B cell (primary cell): ENCODE measurements at regions not wholly inside any gene's neighbourhood (a gene's known extent, or its start where the extent isn't known, plus 50 kb on each side); places are given as distances from the start of the nearest gene placed in this dataset.

ENCODE experiments used
- ATAC-seq: fragments of 200-7000 bp; cut with Tn5 transposase; one replicate; pipeline ENCODE4 v1.10.0; 2021; ENCODE audit warnings: low read depth, mild to moderate bottlenecking, moderate number of reproducible peaks, moderate library complexity
- CTCF ChIA-PET: fragments of 350-600 bp; sonication (Branson Sonifier 250); formaldehyde crosslinking; loops from one replicate; lab custom pipeline; 2021; ENCODE audit warnings: antibody characterized with exemption, inconsistent platforms; lab: Charles Lee
- POLR2A ChIA-PET: fragments of 350-600 bp; sonication (Branson Sonifier 250); formaldehyde crosslinking; loops from one replicate; lab custom pipeline; 2021; ENCODE audit warnings: antibody characterized with exemption; lab: Charles Lee
- DNase-seq: peaks from one replicate; pipeline ENCODE4 v3.0.0; 2013
- H2AFZ ChIP-seq: 2 replicates; pipeline ENCODE4 v1.6.1; 2012; ENCODE audit warnings: mild to moderate bottlenecking, low read depth, low read length; ENCODE audit not compliant: insufficient read depth, poor library complexity, severe bottlenecking
- H3K27ac ChIP-seq, 2 donors: 1 replicate in 1 of 2; 2 replicates in 1 of 2; pipeline ENCODE4 v1.5.1; 2012 to 2013; ENCODE audit warnings: low read length in 2 of 2, mild to moderate bottlenecking in 2 of 2, moderate library complexity in 1 of 2
- H3K27me3 ChIP-seq, 4 experiments: fragments of 200-600 bp in 1 of 4; sonication (generic) in 1 of 4; replicated peaks in 1 of 4; 1 replicate in 2 of 4; 2 replicates in 2 of 4; pipeline versions ENCODE4 v1.6.1 to v1.7.0; 2013 to 2016; ENCODE audit warnings: low read length in 3 of 4, mild to moderate bottlenecking in 2 of 4, mixed read lengths in 1 of 4, moderate library complexity in 1 of 4; ENCODE audit not compliant: insufficient read depth in 4 of 4, control insufficient read depth in 3 of 4; ENCODE audit errors: control extremely low read depth in 1 of 4
- H3K36me3 ChIP-seq, 2 experiments: replicated peaks in 1 of 2; 1 replicate in 1 of 2; 2 replicates in 1 of 2; pipeline versions ENCODE4 v1.6.1 to v1.7.1; 2013; ENCODE audit warnings: low read length in 1 of 2; ENCODE audit not compliant: insufficient read depth in 2 of 2, control insufficient read depth in 1 of 2; ENCODE audit errors: control extremely low read depth in 1 of 2, extremely low read depth in 1 of 2
- H3K4me1 ChIP-seq, 2 donors: fragments of 200-600 bp in 1 of 2; sonication (generic) in 1 of 2; 1 replicate in 1 of 2; 2 replicates in 1 of 2; pipeline versions ENCODE4 v1.5.1 to v1.6.1; 2013 to 2017; ENCODE audit warnings: low read length in 2 of 2; ENCODE audit not compliant: control insufficient read depth in 2 of 2, insufficient read depth in 2 of 2
- H3K4me2 ChIP-seq: replicated peaks from 2 replicates; pipeline ENCODE3; 2012; ENCODE audit warnings: mild to moderate bottlenecking, low read depth, low read length; ENCODE audit not compliant: poor library complexity, severe bottlenecking
- H3K4me3 ChIP-seq, 5 experiments: fragments of 200-600 bp in 1 of 5; sonication (generic) in 1 of 5; 1 replicate in 3 of 5; 2 replicates in 2 of 5; pipeline versions ENCODE4 v1.5.1 to v1.7.0; 2011 to 2016; ENCODE audit warnings: low read length in 4 of 5, mild to moderate bottlenecking in 4 of 5, low read depth in 2 of 5, control low read depth in 1 of 5, moderate library complexity in 1 of 5; ENCODE audit not compliant: insufficient read depth in 1 of 5; ENCODE audit errors: control extremely low read depth in 1 of 5, extremely low read depth in 1 of 5
- H3K79me2 ChIP-seq: fragments of 200-600 bp; sonication (generic); one replicate; pipeline ENCODE4 v1.6.0; 2016; ENCODE audit warnings: low read length; ENCODE audit not compliant: control insufficient read depth, insufficient read depth
- H3K9ac ChIP-seq: fragments of 200-600 bp; sonication (generic); 2 replicates; pipeline ENCODE4 v1.6.1; 2017; ENCODE audit warnings: mild to moderate bottlenecking, low read length, moderate library complexity
- H3K9me3 ChIP-seq, 3 donors: one replicate each; pipeline versions ENCODE4 v1.6.1 to v1.7.1; 2013; ENCODE audit warnings: low read length in 2 of 3; ENCODE audit not compliant: control insufficient read depth in 2 of 3, insufficient read depth in 1 of 3; ENCODE audit errors: control extremely low read depth in 1 of 3
- H4K20me1 ChIP-seq: 2 replicates; pipeline ENCODE4 v1.6.0; 2012; ENCODE audit warnings: mild to moderate bottlenecking, low read length; ENCODE audit not compliant: insufficient read depth, control insufficient read depth, poor library complexity, severe bottlenecking
- H3K27ac Mint-ChIP-seq: one replicate; pipeline ENCODE4 v1.8.0; 2021; ENCODE audit warnings: mixed read lengths
- H3K27me3 Mint-ChIP-seq: one replicate; pipeline ENCODE4 v1.8.0; 2021; ENCODE audit warnings: mixed read lengths
- H3K4me1 Mint-ChIP-seq: one replicate; pipeline ENCODE4 v1.8.0; 2021; ENCODE audit warnings: mixed read lengths
- H3K4me3 Mint-ChIP-seq: one replicate; pipeline ENCODE4 v1.8.0; 2021; ENCODE audit warnings: mixed read lengths
- H3K9me3 Mint-ChIP-seq: one replicate; pipeline ENCODE4 v1.8.0; 2022; ENCODE audit warnings: mixed read lengths; ENCODE audit not compliant: insufficient read depth
- EZH2 ChIP-seq: IDR thresholded peaks from 2 replicates; pipeline ENCODE4 v1.6.1; 2012; ENCODE audit warnings: borderline replicate concordance, low read depth, mild to moderate bottlenecking, moderate library complexity, low read length; ENCODE audit not compliant: insufficient read depth, poor library complexity, severe bottlenecking
- WGBS: methylation state at CpG from one replicate; pipeline ENCODE4 v1.1.5; 2013; ENCODE audit warnings: missing lambda C conversion rate; ENCODE audit not compliant: insufficient coverage; 5-methylcytosine and 5-hydroxymethylcytosine counted together
- intact Hi-C: fragments of 100-400 bp; cut with micrococcal nuclease; formaldehyde crosslinking; loops from one replicate; pipeline ENCODE4 v1.10.0; 2022
- TF ChIP-seq, protein P1 (sequence below): fragments of 200-600 bp; IDR thresholded peaks from one replicate; pipeline ENCODE4 v1.8.0; 2022; ENCODE audit warnings: antibody characterized with exemption, mild to moderate bottlenecking

DNA sequence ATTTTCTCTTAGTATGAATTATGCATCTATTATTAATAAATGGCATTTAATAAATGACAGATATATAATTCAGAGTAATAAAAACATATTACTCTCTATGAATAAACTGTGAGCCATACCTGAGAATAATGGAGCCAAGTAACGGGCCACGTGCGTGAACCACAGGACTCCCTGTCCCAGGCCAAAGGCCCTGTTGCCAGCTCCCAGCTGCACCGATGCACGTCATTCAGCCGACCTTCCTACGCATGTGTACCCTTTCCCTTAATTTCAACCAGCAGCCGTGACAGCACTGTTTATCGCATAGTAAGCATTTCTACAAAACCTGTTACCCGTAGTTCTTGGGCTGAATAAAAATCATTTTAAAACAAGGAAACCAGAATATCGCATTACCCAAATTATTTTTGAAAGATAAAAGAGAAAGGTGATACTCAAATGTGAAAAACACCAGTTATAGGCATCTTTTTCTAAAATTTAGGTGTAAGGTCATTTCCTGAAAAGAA, 827.2 kb upstream of the FRG1 start:
- DNase-seq (no peak), ATAC-seq (no peak)
- intact Hi-C loops, result no loop called here
- no peak for TF ChIP-seq EZH2
- TF ChIP-seq, protein P1, sequence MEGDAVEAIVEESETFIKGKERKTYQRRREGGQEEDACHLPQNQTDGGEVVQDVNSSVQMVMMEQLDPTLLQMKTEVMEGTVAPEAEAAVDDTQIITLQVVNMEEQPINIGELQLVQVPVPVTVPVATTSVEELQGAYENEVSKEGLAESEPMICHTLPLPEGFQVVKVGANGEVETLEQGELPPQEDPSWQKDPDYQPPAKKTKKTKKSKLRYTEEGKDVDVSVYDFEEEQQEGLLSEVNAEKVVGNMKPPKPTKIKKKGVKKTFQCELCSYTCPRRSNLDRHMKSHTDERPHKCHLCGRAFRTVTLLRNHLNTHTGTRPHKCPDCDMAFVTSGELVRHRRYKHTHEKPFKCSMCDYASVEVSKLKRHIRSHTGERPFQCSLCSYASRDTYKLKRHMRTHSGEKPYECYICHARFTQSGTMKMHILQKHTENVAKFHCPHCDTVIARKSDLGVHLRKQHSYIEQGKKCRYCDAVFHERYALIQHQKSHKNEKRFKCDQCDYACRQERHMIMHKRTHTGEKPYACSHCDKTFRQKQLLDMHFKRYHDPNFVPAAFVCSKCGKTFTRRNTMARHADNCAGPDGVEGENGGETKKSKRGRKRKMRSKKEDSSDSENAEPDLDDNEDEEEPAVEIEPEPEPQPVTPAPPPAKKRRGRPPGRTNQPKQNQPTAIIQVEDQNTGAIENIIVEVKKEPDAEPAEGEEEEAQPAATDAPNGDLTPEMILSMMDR, result no peak
- Mint-ChIP-seq H3K4me1 (no peaks in the 10 kb centered on the region), H3K27ac (no peak overlapping the region), H3K27me3 (no peaks in the 10 kb centered on the region), H3K9me3 (no peaks in the 10 kb centered on the region), H3K4me3 (no peak overlapping the region)
- Histone ChIP-seq H3K9me3 (peaks cover 0 to 11% (median 0%) of the 10 kb centered on the region in 3 donors), H3K9ac (no peak overlapping the region), H2AFZ (no peak overlapping the region), H3K4me2 (no peak overlapping the region), H3K36me3 (no peaks in the 10 kb centered on the region), H3K27me3 (no peaks in the 10 kb centered on the region), H3K79me2 (no peaks in the 10 kb centered on the region), H3K4me3 (no peak overlapping the region), H4K20me1 (no peaks in the 10 kb centered on the region), H3K4me1 (no peaks in the 10 kb centered on the region), H3K27ac (no peak overlapping the region)
- ChIA-PET CTCF (no interaction called here), POLR2A (no interaction called here)
- 94% methylated on average over 7 of the region's 11 CpGs for WGBS

DNA sequence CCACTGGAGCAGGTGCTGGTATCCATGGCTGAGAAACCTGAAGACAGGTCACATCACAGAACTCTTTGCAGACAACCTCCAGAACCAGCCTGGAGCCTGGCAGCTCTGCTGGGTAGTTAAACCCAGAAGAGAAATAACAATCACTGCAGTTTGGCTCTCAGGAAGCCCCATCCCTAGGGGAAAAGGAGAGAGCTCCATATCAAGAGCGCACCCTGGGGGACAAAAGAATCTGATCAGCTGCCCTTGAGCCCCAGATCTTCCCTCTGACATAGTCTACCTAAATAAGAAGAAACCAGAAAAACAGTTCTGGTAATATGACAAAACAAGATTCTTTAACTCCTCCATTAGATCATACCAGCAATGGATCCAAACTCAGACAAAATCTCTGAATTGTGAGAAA, 823.2 kb upstream of the FRG1 start:
- intact Hi-C loops, result no loop called here
- POLR2A ChIA-PET, result no interaction called here
- peaks cover 0 to 12% (median 0%) of the 10 kb centered on the region in 3 donors for H3K9me3 ChIP-seq
- H3K27ac ChIP-seq, result no peak overlapping the region
- TF ChIP-seq EZH2, result no peak
- TF ChIP-seq, protein P1, result no peak
- no peaks in the 10 kb centered on the region for H4K20me1 ChIP-seq
- H3K79me2 ChIP-seq, result no peaks in the 10 kb centered on the region
- ATAC-seq (no peak), DNase-seq (no peak)
- CTCF ChIA-PET, result no interaction called here
- Mint-ChIP-seq H3K9me3 (peaks cover 4% of the 10 kb centered on the region), H3K27ac (no peak overlapping the region), H3K4me1 (no peaks in the 10 kb centered on the region), H3K27me3 (no peaks in the 10 kb centered on the region), H3K4me3 (no peak overlapping the region)
- no peak overlapping the region for H3K9ac ChIP-seq
- no peak overlapping the region for H2AFZ ChIP-seq
- no peaks in the 10 kb centered on the region for H3K36me3 ChIP-seq
- H3K4me1 ChIP-seq, result no peaks in the 10 kb centered on the region
- WGBS, result no CpG with 5 or more reads among the region's 1 CpG
- H3K27me3 ChIP-seq, result no peaks in the 10 kb centered on the region
- no peak overlapping the region for H3K4me3 ChIP-seq
- H3K4me2 ChIP-seq, result no peak overlapping the region
